ENCODE measurements at regions not wholly inside any gene's neighbourhood (a gene's known extent, or its start where the extent isn't known, plus 50 kb on each side); places are given as distances from the start of the nearest gene placed in this dataset.
"Not testable (repeated sequence)": the region's sequence is repeated elsewhere in the genome, so short reads cannot be mapped to it uniquely, and the experiment has no call there.

DNA sequence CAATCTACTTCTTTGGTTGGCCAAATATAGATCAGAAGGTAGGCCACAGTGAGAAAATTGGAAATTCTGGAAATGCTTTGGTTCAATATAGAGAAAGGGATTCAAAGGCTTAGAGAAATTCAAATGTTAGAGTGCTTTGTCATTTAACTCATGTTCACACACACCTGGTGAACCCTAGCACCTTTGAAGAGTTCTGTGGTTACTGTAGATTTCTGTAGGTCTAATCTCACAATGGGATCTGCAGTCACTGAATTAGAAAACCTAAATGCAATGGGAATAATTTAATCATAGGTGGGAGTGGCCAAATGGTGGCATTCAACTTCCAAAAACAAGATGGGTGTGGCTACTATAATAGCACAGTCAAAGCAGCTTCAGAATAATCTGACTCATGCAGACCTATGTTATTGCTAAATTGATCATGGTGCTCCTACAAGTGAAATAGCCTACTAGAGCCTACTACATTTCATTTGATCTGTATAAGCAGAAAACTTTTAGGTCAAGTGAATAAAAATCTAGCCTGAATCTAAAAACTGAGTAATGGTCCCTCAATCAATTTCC, 1152.9 kb downstream of the PCDH9 start:
- no peak overlapping the region for H3K4me3 ChIP-seq
- no peaks in the 10 kb centered on the region for H3K9me3 ChIP-seq
- no peaks in the 10 kb centered on the region for H3K27me3 ChIP-seq
- no peak overlapping the region for H3K27ac ChIP-seq
- DNase-seq (ENCODE audit: low spot score in 2 of 2): no peak
- H3K36me3 ChIP-seq: no peaks in the 10 kb centered on the region
- TF ChIP-seq, protein P1, sequence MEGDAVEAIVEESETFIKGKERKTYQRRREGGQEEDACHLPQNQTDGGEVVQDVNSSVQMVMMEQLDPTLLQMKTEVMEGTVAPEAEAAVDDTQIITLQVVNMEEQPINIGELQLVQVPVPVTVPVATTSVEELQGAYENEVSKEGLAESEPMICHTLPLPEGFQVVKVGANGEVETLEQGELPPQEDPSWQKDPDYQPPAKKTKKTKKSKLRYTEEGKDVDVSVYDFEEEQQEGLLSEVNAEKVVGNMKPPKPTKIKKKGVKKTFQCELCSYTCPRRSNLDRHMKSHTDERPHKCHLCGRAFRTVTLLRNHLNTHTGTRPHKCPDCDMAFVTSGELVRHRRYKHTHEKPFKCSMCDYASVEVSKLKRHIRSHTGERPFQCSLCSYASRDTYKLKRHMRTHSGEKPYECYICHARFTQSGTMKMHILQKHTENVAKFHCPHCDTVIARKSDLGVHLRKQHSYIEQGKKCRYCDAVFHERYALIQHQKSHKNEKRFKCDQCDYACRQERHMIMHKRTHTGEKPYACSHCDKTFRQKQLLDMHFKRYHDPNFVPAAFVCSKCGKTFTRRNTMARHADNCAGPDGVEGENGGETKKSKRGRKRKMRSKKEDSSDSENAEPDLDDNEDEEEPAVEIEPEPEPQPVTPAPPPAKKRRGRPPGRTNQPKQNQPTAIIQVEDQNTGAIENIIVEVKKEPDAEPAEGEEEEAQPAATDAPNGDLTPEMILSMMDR (IDR thresholded peaks at IDR 0.05): no peak
- TF ChIP-seq POLR2A (IDR thresholded peaks at IDR 0.05) (no peak), EP300 (IDR thresholded peaks at IDR 0.05) (no peak)
- H3K4me1 ChIP-seq: no peaks in the 10 kb centered on the region

DNA sequence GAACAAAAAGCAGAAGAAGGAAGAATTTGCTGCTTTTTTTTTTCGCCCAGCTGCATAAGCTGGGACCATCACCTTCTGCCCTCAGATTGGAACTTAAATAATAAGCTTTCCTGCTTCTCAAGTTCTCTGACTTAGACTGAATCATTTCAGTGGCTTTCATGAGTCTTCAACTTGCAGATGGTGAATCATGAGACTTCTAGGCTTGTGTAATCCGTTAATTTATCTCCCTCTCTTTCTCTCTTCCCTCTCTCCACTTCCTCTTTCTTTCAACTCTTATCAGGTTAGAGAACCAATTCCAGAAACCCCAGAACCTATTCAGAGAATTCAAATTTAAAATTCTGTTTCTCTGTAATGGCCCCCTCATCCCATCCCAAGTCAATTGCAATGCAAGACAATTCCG, 1153.7 kb downstream of the PCDH9 start:
- Histone ChIP-seq H3K9me3 (no peaks in the 10 kb centered on the region), H3K4me3 (no peak overlapping the region), H3K4me1 (no peaks in the 10 kb centered on the region), H3K27ac (no peak overlapping the region), H3K27me3 (no peaks in the 10 kb centered on the region), H3K36me3 (no peaks in the 10 kb centered on the region)
- TF ChIP-seq POLR2A (IDR thresholded peaks at IDR 0.05) (no peak), EP300 (IDR thresholded peaks at IDR 0.05) (no peak)
- TF ChIP-seq, protein P1 (IDR thresholded peaks at IDR 0.05): no peak
- WGBS, 2 donors: 85 to 89% methylated on average over 3 of the region's 3 CpGs
- DNase-seq (ENCODE audit: low spot score in 2 of 2): no peak

DNA sequence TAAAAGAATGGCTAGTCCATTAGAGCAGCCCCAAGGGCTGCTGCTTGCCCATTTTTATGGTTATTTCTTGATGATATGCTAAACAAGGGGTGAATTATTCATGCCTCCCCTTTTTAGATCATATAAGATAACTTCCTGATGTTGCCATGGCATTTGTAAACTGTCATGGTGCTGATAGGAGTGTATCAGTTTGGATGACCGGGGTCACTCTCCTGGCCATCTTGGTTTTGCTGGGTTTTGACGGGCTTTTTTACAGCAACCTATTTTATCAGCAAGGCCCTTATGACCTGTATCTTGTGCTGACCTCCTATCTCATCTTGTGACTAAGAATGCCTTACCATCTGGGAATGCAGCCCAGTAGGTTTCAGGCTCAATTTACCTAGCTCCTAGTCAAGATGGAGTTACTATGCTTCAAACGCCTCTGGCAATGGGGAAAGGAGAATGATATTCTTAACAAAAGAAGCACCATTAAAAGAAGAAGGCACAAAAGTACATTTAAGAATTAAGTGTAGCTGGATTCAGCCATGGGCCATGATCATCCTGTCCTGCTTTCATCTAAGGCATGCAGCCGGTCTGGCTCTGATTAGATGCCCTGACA, 1156.0 kb downstream of the PCDH9 start:
- TF ChIP-seq, protein P1 (IDR thresholded peaks at IDR 0.05): no peak
- TF ChIP-seq POLR2A (IDR thresholded peaks at IDR 0.05) (no peak), EP300 (IDR thresholded peaks at IDR 0.05) (no peak)
- Histone ChIP-seq H3K27me3 (no peaks in the 10 kb centered on the region), H3K4me3 (no peak overlapping the region), H3K9me3 (no peaks in the 10 kb centered on the region), H3K36me3 (no peaks in the 10 kb centered on the region), H3K27ac (no peak overlapping the region), H3K4me1 (no peaks in the 10 kb centered on the region)
- WGBS, 2 donors: 91 to 92% methylated on average over 4 of the region's 4 CpGs
- no peak for DNase-seq (ENCODE audit: low spot score in 2 of 2)

DNA sequence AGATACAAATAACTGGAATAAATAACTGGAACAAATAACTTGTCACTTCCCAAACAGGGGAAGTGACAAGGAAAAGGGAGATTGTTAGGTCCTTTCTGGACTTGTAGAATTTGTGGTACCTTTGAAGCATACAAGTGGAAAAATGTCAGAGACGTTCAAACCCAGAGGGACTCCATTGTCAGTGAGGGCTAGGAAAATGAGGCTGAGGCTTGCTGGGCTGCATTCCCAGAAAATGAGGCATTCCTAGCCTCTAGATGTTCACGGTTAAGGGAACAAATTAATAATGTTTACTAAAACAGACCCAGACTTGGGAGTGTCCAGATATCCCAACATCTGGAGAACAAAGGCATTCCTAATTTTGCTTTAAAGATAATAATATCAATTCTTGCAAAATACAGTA, 1158.0 kb downstream of the PCDH9 start:
- not testable (repeated sequence) for H3K36me3 ChIP-seq; H3K27ac ChIP-seq; DNase-seq (ENCODE audit: low spot score in 2 of 2); H3K27me3 ChIP-seq; H3K4me1 ChIP-seq; H3K9me3 ChIP-seq; H3K4me3 ChIP-seq
- WGBS, 2 donors: 9 to 21% methylated on average over 2 of the region's 2 CpGs

DNA sequence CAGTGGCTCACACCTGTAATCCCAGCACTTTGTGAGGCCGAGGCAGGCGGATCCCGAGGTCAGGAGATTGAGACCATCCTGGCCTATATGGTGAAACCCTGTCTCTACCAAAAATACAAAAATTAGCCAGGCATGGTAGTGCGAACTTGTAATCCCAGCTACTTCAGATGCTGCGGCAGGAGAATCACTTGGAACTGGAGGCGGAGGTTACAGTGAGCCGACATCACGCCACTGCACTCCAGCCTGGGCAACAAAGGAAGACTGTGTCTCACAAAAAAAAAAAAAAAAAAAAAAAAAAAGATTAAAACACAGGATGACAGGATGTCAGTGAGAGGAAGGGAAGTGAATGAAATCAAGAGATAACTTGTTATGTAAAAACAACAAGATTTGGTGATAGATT, 1158.5 kb downstream of the PCDH9 start:
- H3K27me3 ChIP-seq: no peaks in the 10 kb centered on the region
- H3K27ac ChIP-seq: no peak overlapping the region
- no peak overlapping the region for H3K4me3 ChIP-seq
- no peak for DNase-seq (ENCODE audit: low spot score in 2 of 2)
- H3K4me1 ChIP-seq: no peaks in the 10 kb centered on the region
- no peaks in the 10 kb centered on the region for H3K9me3 ChIP-seq
- WGBS, 2 donors: 54 to 66% methylated on average over 8 of the region's 8 CpGs
- TF ChIP-seq EP300 (IDR thresholded peaks at IDR 0.05) (no peak), POLR2A (IDR thresholded peaks at IDR 0.05) (no peak)
- TF ChIP-seq, protein P1 (IDR thresholded peaks at IDR 0.05): no peak
- no peaks in the 10 kb centered on the region for H3K36me3 ChIP-seq

DNA sequence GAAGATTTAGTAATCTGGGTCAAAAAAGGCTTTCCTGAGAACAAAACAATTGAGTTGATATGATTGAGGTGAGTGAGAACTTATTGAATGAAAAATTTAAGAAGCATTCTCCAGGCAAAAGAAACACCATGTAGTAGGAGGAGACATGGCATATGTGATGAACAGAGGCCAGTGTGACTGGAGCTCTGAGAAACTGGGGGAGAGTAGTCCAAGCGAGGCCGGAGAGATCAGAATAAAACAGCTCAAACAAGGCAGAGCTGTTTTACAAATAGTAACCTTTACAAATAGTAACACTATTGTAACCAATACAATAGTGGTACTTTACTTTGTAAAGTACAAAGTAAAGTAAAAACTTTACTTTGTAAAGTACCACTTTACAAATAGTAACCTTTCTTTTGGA, 1159.1 kb downstream of the PCDH9 start:
- no peaks in the 10 kb centered on the region for H3K9me3 ChIP-seq
- no peak overlapping the region for H3K4me3 ChIP-seq
- 48 to 65% methylated on average over 2 of the region's 2 CpGs for WGBS, 2 donors
- no peaks in the 10 kb centered on the region for H3K36me3 ChIP-seq
- H3K4me1 ChIP-seq: no peaks in the 10 kb centered on the region
- no peak for DNase-seq (ENCODE audit: low spot score in 2 of 2)
- H3K27ac ChIP-seq: no peak overlapping the region
- TF ChIP-seq EP300 (IDR thresholded peaks at IDR 0.05) (no peak), POLR2A (IDR thresholded peaks at IDR 0.05) (no peak)
- TF ChIP-seq, protein P1 (IDR thresholded peaks at IDR 0.05): no peak
- no peaks in the 10 kb centered on the region for H3K27me3 ChIP-seq
